Stimulated activated CD8-positive, alpha-beta memory T cell treated with anti-CD3 and anti-CD28 coated beads, Interleukin-2, amount 100 ng/mL, for 48 hours (primary cell): ENCODE measurements at regions not wholly inside any gene's neighbourhood (a gene's known extent, or its start where the extent isn't known, plus 50 kb on each side); places are given as distances from the start of the nearest gene placed in this dataset.
"Not testable (repeated sequence)": the region's sequence is repeated elsewhere in the genome, so short reads cannot be mapped to it uniquely, and the experiment has no call there.

ENCODE experiments used
- DNase-seq, 2 donors: peaks; one replicate each; pipeline ENCODE4 v3.0.0-alpha.2; 2020; ENCODE audit warnings: low read depth in 2 of 2

GRCh38 chr5:99730653-99731052 lies 801.8 kb upstream of the CHD1 start:
- not testable (repeated sequence) for DNase-seq

DNA sequence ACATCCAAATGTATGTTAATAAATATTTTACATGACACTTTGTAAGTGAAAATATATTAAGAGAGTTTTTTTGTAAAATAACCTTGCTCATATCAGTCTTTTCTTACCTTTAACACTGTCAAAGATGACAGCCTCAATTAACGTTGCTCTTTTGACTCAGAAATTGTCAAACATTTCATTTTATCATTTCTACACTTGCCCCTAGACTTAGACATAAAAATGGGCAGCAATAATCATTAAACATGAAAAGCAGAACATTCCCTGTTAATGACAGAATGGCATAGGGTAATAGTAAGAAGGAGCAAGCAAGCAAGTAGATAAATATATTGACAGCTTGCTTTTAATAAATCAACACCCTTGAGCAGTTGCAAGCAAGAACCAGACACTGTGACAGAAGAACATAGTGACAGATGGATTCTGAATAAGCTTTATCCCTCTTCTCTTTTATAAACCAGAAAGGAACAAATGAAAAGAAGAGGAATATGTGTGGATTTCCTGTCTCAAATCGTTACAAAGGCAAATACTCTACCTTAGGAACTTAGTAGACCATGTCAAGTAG lies 796.0 kb upstream of the CHD1 start:
- no peak for DNase-seq

DNA sequence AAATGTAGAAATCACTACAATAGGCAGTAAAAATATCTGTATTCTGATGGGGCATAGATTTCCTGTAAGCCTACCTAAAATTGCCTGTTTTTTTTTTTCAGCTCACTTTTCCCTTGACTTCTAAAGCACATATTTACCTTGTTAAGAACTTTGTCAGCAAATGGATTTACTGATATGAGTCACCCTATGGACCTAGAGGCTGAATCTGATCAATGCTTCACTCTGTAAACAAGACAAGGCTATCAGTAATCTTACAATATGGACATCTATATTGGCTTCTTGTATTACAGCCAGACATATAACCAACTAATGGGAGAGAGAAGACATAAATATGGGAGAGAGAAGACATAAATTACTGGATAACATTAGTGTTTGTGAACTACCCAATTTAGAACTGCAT lies 792.7 kb upstream of the CHD1 start:
- DNase-seq = no peak

- DNase-seq = no peak
These were observed 787.1 kb upstream of the CHD1 start for GRCh38 chr5:99715921-99716320.

- no peak for DNase-seq
These were observed 777.4 kb upstream of the CHD1 start for GRCh38 chr5:99706160-99706559.

DNA sequence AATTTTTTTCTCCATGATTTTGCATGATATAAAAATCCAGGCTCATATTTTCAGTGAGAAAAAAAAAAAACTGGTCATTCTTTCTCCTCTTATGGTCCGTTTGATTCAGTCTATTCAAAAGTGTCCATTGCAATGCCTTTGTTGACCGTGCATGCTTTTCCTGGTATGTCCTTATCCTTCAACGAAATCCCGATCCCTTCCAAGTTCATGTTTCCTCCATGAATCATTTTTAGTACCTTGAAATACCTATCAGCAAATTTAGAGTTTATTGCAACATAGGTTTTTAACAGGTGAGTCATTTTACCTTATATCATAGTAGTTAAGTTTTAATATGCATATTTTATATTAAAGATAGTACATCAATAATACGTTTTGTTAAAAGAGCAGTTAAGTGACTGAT lies 773.8 kb upstream of the CHD1 start:
- no peak for DNase-seq

DNA sequence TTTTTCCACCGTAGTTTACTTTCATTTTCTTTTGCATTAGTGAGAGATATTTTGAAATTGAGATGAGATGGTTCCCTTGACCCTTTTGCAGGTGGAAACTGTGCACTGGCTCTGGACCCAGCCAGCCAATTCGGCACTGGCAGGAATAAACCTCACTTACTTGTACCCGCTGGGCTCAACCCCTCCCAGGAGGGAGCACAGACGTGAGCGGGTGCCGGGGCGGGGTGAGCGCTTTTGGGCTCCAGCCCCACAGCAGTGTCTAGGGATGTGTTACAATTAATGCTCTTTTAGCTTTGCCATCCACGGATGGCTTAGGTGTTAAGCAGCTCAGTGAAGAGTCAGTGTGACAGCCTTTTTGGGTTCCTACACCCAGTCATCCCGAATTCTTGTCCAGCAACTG lies 766.1 kb upstream of the CHD1 start:
- DNase-seq = no peak

DNA sequence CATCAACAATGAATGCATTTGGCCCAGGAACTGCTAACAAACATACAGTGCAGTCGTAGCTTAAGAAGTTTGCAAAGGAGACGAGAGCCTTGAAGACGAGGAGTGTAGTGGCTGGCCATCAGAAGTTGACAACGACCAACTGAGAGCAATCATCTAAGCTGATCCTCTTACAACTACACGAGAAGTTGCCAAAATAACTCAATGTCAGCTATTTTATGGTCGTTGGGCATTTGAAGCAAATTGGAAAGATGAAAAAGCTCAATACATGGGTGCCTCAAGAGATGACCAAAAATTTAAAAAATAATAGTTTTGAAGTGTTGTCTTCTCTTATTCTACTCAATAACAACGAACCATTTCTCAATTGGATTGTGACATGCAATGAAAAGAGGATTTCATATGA lies 757.7 kb upstream of the CHD1 start:
- DNase-seq = no peak

DNA sequence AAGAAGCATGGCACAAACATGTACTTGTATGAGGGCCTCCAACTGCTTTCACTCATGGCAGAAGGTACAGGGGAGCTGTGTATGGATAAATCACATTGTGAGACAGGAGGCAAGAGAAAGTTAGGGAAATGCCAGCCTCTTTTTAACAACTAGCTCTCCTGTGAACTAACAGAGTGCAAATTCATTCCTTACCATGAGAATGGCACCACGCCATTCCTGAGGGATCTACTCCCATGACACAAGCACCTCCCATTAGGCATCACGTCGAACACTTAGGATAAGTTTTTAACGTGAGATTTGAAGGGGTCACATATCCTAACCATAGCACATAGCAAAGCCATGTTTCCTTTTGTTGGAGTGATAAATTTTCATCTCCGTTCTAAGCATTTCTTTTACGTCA lies 747.2 kb upstream of the CHD1 start:
- no peak for DNase-seq

- DNase-seq = no peak
These were observed 745.3 kb upstream of the CHD1 start for GRCh38 chr5:99674101-99674500.

- no peak for DNase-seq
These were observed 736.2 kb upstream of the CHD1 start for GRCh38 chr5:99664972-99665371.

DNA sequence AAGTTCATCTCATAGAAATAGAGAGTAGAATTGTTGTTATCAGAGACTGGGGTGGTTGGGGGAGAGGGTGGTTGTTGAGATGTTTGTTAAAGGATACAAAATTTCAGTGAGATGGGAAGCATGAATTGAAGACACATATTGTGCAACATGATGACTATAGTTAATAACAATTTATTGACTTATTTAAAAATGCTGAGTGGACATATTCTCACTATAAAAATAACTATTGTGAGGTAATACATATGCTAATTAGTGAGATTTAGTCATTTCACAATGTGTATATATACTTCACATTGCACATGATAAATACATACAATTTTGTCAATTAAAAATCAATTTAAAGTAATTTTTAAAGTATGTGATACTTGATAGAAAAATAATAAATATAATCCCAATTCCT lies 722.5 kb upstream of the CHD1 start:
- DNase-seq = no peak

- no peak for DNase-seq
These were observed 717.3 kb upstream of the CHD1 start for GRCh38 chr5:99646011-99646647.

GRCh38 chr5:99644822-99645221 lies 716.0 kb upstream of the CHD1 start:
- DNase-seq = no peak

DNA sequence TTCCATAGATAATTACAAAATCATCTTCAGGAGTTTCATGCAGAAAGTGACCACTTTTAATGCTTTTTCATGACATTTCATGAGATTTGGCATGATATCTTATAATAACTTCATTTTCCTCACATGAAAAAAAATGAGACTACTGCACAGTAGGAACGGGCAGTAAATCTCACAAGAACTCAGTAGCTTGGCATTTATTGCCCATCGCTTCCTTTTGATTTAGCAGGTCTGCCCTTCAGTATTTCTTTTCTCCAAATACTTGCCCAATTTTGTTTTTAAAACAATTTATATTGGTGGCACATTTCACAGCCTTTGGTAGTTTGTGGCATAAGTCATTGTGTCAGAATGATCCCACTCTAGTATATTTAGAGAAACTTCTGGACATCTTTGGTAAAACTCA lies 711.8 kb upstream of the CHD1 start:
- DNase-seq = no peak

- DNase-seq = no peak
These were observed 711.1 kb upstream of the CHD1 start for GRCh38 chr5:99639905-99640304.

DNA sequence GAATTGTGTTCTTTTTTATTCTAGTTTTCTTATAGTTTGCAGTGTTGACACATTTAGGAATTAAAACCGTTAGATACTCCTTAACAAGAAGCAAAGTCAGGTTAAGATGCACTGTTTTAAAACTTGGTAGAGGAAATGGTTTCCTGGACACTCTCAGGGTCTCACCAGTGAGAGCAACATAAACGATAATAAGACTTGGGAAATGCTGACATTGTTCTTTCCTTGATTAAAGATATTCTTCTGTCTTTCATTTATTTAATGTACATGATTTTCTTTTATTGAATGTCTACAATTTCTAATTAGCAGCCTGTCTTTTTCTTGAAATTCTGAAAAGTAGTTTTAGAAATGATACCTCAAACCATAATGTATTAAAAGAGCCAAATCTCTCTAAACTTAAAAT lies 707.9 kb upstream of the CHD1 start:
- no peak for DNase-seq

DNA sequence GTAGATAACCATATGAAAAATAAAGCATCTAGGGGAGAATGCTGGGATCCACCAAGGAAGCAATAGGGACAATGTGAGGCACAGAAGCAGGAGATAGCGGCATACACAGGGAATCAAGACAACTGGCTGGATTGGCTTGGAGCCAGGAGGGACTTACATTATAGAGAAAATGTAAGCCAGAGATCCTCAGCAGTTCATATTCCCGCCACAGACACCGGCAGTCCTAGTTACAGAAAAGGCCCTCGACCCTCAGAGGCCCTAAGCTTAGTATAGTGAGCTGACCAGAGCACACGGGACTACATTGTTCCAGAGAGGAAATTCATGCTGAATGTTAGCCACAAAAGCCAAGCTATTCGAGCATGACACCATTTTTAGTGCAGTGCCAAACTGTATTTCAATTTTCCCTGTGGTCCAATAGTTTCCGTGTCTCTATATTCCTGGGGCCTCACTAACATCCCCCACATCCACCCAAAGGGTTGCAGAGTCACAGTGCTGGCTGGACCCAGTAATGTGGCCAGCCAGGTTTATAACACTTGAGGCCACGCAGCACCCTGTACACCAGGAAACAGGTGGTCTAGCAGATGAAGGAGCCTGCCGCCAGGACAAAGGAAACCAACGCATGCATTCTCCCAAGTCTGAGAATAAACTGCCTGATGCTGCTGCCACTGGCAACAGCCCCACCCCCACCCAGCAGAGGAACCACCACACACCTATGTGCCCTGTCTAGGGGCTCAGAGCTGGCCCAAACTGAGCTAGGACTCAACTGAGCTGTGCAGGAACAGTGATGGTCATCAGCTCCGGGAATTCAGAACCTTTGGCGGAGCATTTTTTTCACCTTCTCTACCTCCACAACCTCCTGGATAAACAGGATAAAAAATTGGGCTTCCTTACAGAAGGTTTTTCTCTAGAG lies 693.2 kb upstream of the CHD1 start:
- no peak for DNase-seq

- DNase-seq = no peak
These were observed 688.5 kb upstream of the CHD1 start for GRCh38 chr5:99617335-99617734.

GRCh38 chr5:99614888-99615287 lies 686.1 kb upstream of the CHD1 start:
- no peak for DNase-seq

DNA sequence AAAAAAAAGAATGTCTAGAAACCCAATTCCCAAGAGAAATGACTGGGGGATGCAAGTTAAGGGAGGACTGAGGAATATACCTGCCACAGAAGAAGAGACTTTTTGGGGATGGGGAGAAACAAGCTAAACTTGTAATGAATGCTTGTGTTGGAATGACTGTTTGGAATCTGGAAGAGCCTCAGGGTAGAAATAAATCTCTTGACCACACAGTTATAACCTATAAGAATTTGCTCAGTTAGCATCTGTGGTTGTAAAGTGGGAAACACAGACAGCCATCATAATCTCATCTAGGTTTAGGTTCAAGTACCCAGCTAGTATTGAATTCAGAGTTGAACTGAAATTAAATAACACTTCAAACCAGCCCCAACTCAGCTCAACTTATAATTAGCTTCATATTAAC lies 678.3 kb upstream of the CHD1 start:
- no peak for DNase-seq

GRCh38 chr5:99605904-99606303 lies 677.1 kb upstream of the CHD1 start:
- no peak for DNase-seq

DNA sequence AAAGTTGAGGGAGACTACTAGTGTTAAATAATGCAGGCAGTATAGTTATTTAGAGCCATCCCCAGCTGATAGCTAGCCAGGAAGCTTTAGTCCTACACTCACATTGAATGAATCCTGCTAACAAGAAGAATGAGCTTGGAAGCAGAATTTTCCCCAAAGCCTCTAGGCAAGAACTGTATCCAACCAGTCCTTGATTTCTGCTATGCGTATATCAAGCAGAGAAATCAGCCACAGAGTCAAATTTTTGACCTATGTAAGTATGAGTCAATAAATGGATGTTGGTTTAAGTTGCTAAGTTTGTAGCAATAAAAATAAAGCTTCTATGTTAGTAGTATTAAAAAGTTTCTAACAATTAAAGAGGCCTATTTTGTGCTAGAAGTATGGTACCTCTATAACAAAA lies 672.1 kb upstream of the CHD1 start:
- DNase-seq = no peak
